ENCODE measurements at regions not wholly inside any gene's neighbourhood (a gene's known extent, or its start where the extent isn't known, plus 50 kb on each side); places are given as distances from the start of the nearest gene placed in this dataset.
A peak's percentile ranks its signal among the peaks of the same experiment; 100 is the strongest.

GRCh38 chr3:118269537-118270125 is 765.0 kb downstream of the IGSF11 start:
- Histone ChIP-seq H3K27me3 (no peaks in the 10 kb centered on the region), H3K4me3 (no peak overlapping the region), H3K27ac (no peak overlapping the region), H3K4me1 (no peaks in the 10 kb centered on the region), H3K36me3 (no peaks in the 10 kb centered on the region), H3K9me3 (no peaks in the 10 kb centered on the region)
- DNase-seq (peak in 1 of 3 donors; percentile 44), ATAC-seq (no peak)
- TF ChIP-seq CTCF (IDR thresholded peaks at IDR 0.05) (no peak), POLR2A (IDR thresholded peaks at IDR 0.05) (no peak)
- intact Hi-C loops (cut with DNase I): no loop called here
- 85% methylated on average over 7 of the region's 38 CpGs for WGBS (ENCODE audit: insufficient coverage, low coverage, low lambda C conversion rate, missing lambda C conversion rate)

GRCh38 chr3:118272991-118273390 is 761.7 kb downstream of the IGSF11 start:
- Histone ChIP-seq H3K27me3 (no peaks in the 10 kb centered on the region), H3K27ac (no peak overlapping the region), H3K4me3 (no peak overlapping the region), H3K36me3 (no peaks in the 10 kb centered on the region), H3K4me1 (no peaks in the 10 kb centered on the region), H3K9me3 (no peaks in the 10 kb centered on the region)
- ATAC-seq (no peak), DNase-seq (no peak)
- WGBS (ENCODE audit: insufficient coverage, low coverage, low lambda C conversion rate, missing lambda C conversion rate): 60% methylated on average over 1 of the region's 2 CpGs
- intact Hi-C loops (cut with DNase I): no loop called here
- TF ChIP-seq POLR2A (IDR thresholded peaks at IDR 0.05) (no peak), CTCF (IDR thresholded peaks at IDR 0.05) (no peak)

DNA sequence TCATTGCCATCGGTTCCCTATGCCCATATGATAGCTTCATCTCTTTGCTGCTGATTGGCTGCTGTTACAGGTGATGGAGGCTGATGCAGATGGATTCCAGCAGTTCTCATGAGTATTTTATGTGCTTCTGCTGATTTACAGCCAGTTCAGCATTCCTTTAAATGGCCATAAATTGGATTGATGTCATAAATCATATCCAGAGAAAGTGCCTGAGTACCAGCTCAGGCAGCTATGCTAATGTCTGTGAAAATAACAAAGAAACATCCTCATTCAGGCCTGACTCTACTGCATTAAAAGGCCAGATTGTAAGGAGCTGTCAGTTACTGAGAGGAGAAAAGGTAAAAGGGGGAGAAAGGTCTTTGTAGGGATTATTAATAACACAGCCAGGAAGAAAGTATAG is 756.8 kb downstream of the IGSF11 start:
- DNase-seq (no peak), ATAC-seq (no peak)
- no peaks in the 10 kb centered on the region for H3K36me3 ChIP-seq
- no peak overlapping the region for H3K4me3 ChIP-seq
- WGBS (ENCODE audit: insufficient coverage, low coverage, low lambda C conversion rate, missing lambda C conversion rate): 69% methylated on average over 1 of the region's 1 CpG
- no peak overlapping the region for H3K27ac ChIP-seq
- intact Hi-C loops (cut with DNase I): no loop called here
- H3K27me3 ChIP-seq: no peaks in the 10 kb centered on the region
- TF ChIP-seq CTCF (IDR thresholded peaks at IDR 0.05): no peak
- no peak for TF ChIP-seq POLR2A (IDR thresholded peaks at IDR 0.05)
- no peaks in the 10 kb centered on the region for H3K4me1 ChIP-seq
- no peaks in the 10 kb centered on the region for H3K9me3 ChIP-seq

DNA sequence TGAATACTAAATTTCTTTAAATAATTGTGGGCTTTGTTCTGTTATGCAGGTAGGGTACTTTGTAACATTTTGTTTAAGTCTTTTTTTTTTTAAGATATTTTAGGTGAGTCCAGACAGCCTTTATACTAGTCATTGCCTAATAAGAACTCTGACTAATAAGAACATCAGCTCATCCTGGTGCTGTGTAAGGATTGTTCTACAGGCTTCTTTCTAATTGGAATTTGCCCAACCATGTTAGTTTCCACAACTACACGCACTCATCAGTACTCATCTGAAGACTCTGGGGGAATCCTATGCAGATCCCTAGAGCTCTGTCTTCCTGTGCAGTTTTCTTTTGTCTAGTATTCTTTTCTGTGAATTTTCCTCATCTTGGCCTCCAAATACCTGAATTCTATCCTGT is 741.8 kb downstream of the IGSF11 start:
- DNase-seq: no peak
- Histone ChIP-seq H3K27ac (no peak overlapping the region), H3K27me3 (no peaks in the 10 kb centered on the region), H3K4me1 (no peaks in the 10 kb centered on the region), H3K9me3 (no peaks in the 10 kb centered on the region), H3K36me3 (no peaks in the 10 kb centered on the region), H3K4me3 (no peak overlapping the region)
- intact Hi-C loops (cut with DNase I): no loop called here
- ATAC-seq: no peak
- TF ChIP-seq CTCF (IDR thresholded peaks at IDR 0.05) (no peak), POLR2A (IDR thresholded peaks at IDR 0.05) (no peak)
- WGBS (ENCODE audit: insufficient coverage, low coverage, low lambda C conversion rate, missing lambda C conversion rate): 55% methylated on average over 1 of the region's 1 CpG

- DNase-seq: no peak
- no peaks in the 10 kb centered on the region for H3K27me3 ChIP-seq
- no peak overlapping the region for H3K4me3 ChIP-seq
- no peak for TF ChIP-seq CTCF (IDR thresholded peaks at IDR 0.05)
- no peak overlapping the region for H3K27ac ChIP-seq
- intact Hi-C loops (cut with DNase I): no loop called here
- no peaks in the 10 kb centered on the region for H3K36me3 ChIP-seq
- H3K9me3 ChIP-seq: no peaks in the 10 kb centered on the region
- peaks cover 0 to under 1% (median 0%) of the 10 kb centered on the region in 4 donors for H3K4me1 ChIP-seq
- ATAC-seq: no peak
Measured at GRCh38 chr3:118298133-118298532, 736.5 kb downstream of the IGSF11 start.

Measured in right lobe of liver (tissue), 6 donors.